ENCODE measurements at regions not wholly inside any gene's neighbourhood (a gene's known extent, or its start where the extent isn't known, plus 50 kb on each side); places are given as distances from the start of the nearest gene placed in this dataset.

DNA sequence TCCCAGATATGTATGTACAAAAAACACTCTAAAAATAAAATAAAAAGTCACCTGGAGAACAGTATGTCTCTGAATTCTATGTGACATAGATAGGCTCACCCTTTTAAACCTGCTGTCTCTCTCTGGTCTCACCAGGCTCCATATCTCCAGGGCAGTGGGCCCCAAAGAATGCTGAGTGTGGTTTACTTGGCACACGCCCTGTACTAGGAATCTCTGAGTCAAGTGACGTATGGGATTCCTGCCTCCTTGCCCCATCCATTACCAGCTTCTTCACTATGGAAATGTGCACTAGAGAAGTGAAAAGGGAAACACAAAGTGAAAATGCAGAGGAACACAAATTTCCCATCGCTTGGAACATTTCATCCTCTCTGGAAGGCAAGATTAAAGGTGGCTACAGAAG is 722.2 kb upstream of the TENM4 start:
- no peak for DNase-seq
- no peak overlapping the region for H3K4me3 Mint-ChIP-seq
- ATAC-seq = no peak
- peaks cover 8 to 10% of the 10 kb centered on the region in 2 donors for H3K9me3 Mint-ChIP-seq
- H3K27ac Mint-ChIP-seq = no peak overlapping the region
- no peaks in the 10 kb centered on the region for H3K4me1 Mint-ChIP-seq
- no peaks in the 10 kb centered on the region for H3K27me3 Mint-ChIP-seq

DNA sequence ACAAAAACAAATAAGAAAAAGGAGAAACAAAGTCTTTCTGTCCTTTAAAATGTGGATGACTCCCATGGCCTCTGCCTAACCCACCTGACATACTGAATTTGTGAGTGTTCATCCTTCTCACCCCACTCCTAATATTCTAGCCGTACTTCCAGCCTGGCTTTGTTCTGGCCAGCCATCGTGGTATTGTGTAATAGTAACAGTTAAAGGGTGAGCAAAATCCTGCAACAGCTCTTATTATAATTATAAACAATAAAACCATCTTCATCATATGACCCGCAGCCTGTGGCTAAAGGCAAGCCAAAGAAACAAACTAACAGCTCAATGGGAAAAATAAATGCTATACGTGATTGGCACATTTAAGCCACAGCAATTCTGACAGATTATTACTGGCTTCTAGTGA is 721.6 kb upstream of the TENM4 start:
- no peak overlapping the region for H3K27ac Mint-ChIP-seq
- ATAC-seq = no peak
- no peaks in the 10 kb centered on the region for H3K27me3 Mint-ChIP-seq
- H3K4me3 Mint-ChIP-seq = no peak overlapping the region
- H3K9me3 Mint-ChIP-seq = peaks cover 7 to 10% of the 10 kb centered on the region in 2 donors
- DNase-seq = no peak
- no peaks in the 10 kb centered on the region for H3K4me1 Mint-ChIP-seq

- Mint-ChIP-seq H3K4me1 (no peaks in the 10 kb centered on the region), H3K9me3 (no peaks in the 10 kb centered on the region), H3K27me3 (no peaks in the 10 kb centered on the region), H3K27ac (no peak overlapping the region), H3K4me3 (no peak overlapping the region)
- DNase-seq (no peak), ATAC-seq (no peak)
Observed at GRCh38 chr11:80157447-80157846, 716.6 kb upstream of the TENM4 start.

DNA sequence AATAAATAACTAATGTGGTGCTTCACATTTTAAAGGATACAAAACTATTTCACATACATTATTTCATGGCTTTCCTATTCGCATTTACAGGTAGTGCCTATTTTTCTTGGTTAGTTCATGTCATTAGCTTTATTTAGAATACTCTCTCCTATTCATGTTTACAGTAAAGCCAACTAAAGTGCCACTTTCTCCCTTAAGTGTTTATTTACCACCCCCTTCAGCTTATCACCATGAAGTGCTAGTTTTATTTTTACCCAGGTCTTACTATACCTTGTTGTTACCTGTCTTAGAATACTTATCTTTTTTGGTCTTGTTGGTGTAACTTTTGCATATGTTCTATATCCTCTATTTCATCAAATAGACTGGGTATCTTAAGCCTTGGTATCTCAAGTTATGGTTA is 715.2 kb upstream of the TENM4 start:
- no peak for DNase-seq
- no peak for ATAC-seq
- no peak overlapping the region for H3K27ac Mint-ChIP-seq
- no peaks in the 10 kb centered on the region for H3K4me1 Mint-ChIP-seq
- H3K27me3 Mint-ChIP-seq = no peaks in the 10 kb centered on the region
- no peak overlapping the region for H3K4me3 Mint-ChIP-seq
- peaks cover 0 to 7% of the 10 kb centered on the region in 2 donors for H3K9me3 Mint-ChIP-seq

DNA sequence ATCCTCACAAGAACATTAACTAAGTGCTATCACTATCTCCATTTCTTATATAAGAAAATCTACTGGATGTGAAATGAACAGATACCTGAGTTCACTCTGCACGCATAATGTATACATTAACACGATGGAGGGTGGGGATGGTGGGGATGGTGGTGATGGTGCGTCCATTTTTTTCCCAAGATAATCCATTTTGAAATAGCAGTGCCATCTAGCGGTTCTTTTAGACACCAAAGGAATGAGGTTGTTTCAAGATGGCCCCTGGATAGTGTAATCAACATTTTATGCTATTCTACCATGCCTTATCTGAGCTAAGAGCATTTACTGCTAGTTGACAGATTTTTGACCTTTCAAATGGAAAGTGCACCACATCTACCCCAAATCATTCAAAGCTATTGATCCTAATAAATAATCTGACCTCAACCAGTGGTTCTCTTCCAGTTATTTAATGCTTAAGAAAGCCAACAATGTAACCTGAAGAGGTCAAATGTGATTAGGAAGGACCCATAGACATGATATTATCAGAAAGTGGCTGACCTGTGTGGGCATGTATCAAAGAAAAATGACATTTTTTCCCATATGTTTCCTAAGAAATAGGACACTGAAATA is 714.7 kb upstream of the TENM4 start:
- peaks cover 0 to 7% of the 10 kb centered on the region in 2 donors for H3K9me3 Mint-ChIP-seq
- H3K4me3 Mint-ChIP-seq = no peak overlapping the region
- no peaks in the 10 kb centered on the region for H3K4me1 Mint-ChIP-seq
- DNase-seq = no peak
- no peaks in the 10 kb centered on the region for H3K27me3 Mint-ChIP-seq
- H3K27ac Mint-ChIP-seq = no peak overlapping the region
- no peak for ATAC-seq

DNA sequence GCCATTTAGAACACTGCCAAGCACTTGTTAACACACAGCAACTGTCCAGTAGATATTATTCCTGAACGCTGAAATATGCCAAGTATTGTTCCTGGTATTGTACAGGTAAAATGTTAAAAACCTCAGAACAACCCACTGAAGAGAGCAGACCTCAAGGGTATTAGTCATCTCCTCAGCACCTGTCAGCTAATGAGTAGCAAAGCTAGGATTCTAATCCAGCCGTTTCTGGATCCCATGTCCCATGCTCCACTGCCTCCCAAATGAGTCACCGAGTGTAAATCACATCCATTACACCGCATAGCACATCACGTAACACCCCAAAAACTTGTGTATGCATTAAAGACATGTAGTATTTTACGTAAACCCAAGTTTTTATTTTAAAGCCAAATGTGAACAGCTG is 705.4 kb upstream of the TENM4 start:
- H3K4me3 Mint-ChIP-seq = no peak overlapping the region
- H3K4me1 Mint-ChIP-seq = no peaks in the 10 kb centered on the region
- H3K27ac Mint-ChIP-seq = no peak overlapping the region
- H3K27me3 Mint-ChIP-seq = no peaks in the 10 kb centered on the region
- peaks cover 0 to 8% of the 10 kb centered on the region in 2 donors for H3K9me3 Mint-ChIP-seq
- DNase-seq (no peak), ATAC-seq (no peak)

DNA sequence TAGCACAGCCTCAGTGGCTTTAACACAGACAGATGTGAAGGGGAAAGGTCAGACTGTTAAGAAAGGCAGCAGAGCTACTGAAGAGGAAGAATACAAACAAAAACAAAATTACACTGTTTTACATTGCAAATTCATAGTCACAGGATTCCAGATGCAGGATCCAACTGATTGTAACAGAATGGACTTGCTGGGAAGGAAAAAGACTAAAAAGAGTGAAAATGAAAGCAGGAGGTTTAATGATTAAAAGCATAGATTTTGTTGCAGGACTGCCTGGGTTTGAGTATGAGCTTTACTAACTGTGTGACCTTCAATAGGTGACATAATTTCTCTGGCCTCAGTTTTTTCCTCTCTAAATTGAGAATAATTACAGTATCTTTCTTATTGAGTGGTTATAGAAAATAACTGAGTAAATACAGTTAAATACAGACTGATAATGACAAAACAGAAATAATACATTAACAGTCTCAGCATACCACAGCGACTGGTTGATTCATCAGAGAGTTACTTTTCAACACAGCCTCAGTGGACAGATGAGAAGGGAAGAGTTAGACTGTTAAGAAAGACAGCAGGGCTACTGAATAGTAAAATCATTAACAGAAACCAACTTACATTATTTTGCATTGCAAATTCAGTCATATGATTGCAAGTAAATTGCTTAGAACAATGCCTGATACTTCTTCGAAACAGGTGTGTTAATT is 704.2 kb upstream of the TENM4 start:
- H3K4me1 Mint-ChIP-seq = no peaks in the 10 kb centered on the region
- H3K9me3 Mint-ChIP-seq = peaks cover 0 to 7% of the 10 kb centered on the region in 2 donors
- DNase-seq (no peak), ATAC-seq (no peak)
- no peaks in the 10 kb centered on the region for H3K27me3 Mint-ChIP-seq
- H3K27ac Mint-ChIP-seq = peak overlapping the region in 1 of 2 donors; percentile 40
- no peak overlapping the region for H3K4me3 Mint-ChIP-seq

DNA sequence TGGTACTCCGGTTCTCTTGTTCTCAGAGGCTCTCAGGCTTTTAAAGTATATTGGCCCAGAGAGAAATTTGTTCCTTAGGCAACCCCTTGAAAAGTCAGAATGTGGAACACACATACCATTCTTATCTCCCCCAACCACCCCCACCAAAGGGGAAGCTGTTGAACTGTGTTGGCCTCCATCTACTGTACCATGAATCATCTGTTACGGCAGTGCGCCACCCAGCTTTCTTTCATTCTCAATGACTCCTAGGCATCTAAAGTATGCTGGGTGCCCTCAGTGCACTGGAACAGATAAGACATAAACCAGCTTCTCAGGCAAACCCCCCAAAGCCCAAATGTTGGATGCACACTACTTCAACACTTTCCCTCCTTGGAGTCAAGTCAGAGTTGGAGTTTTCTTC is 696.2 kb upstream of the TENM4 start:
- ATAC-seq (no peak), DNase-seq (no peak)
- Mint-ChIP-seq H3K4me3 (no peak overlapping the region), H3K4me1 (no peaks in the 10 kb centered on the region), H3K27ac (no peak overlapping the region), H3K27me3 (no peaks in the 10 kb centered on the region), H3K9me3 (peaks cover 0 to 9% of the 10 kb centered on the region in 2 donors)

- no peak for ATAC-seq
- Mint-ChIP-seq H3K27ac (no peak overlapping the region), H3K27me3 (no peaks in the 10 kb centered on the region), H3K4me1 (no peaks in the 10 kb centered on the region), H3K9me3 (peaks cover 9 to 15% of the 10 kb centered on the region in 2 donors), H3K4me3 (no peak overlapping the region)
- DNase-seq = no peak
Observed at GRCh38 chr11:80129396-80129795, 688.6 kb upstream of the TENM4 start.

DNA sequence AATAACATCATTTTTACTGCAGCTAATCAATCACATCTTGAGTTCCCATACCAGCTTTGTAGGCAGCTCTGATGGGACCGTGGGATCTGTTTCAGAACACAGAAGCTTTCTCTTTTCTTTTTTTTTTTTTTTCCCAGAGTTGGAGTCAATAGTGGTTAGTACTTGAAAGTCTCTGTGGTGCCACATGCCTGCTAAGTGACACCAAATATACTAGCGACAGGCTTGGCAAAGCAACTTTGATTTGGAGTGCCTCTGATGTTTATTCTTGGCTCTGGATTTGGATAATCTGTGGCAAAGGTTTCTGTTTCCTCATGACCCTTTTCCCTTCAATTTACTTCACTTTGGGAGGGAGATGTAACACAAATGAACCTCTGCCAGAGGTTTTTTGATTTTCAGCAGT is 681.4 kb upstream of the TENM4 start:
- H3K4me1 Mint-ChIP-seq = no peaks in the 10 kb centered on the region
- peaks cover 8 to 19% of the 10 kb centered on the region in 2 donors for H3K9me3 Mint-ChIP-seq
- DNase-seq (no peak), ATAC-seq (no peak)
- H3K27me3 Mint-ChIP-seq = no peaks in the 10 kb centered on the region
- no peak overlapping the region for H3K27ac Mint-ChIP-seq
- no peak overlapping the region for H3K4me3 Mint-ChIP-seq

DNA sequence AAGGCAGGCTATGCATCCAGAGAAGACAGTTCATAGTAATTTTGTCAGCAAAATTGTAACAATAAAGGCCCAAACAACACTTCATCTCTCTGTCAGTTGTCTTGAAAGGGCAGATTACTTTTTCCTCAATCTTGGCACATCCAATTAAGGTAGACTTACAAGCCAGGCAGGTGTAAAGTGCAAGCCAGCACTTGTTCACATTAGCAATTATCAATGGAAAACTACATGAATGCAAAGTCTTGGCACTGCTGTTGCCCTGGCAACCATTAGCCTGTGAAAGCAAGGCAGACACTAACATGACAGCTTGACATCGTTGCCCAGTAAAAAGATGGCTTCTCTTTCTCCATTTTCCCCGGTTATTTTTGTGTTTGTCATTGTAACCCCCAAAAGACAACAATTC is 677.2 kb upstream of the TENM4 start:
- Mint-ChIP-seq H3K9me3 (peaks cover 6 to 16% of the 10 kb centered on the region in 2 donors), H3K4me3 (no peak overlapping the region)
- DNase-seq = no peak

DNA sequence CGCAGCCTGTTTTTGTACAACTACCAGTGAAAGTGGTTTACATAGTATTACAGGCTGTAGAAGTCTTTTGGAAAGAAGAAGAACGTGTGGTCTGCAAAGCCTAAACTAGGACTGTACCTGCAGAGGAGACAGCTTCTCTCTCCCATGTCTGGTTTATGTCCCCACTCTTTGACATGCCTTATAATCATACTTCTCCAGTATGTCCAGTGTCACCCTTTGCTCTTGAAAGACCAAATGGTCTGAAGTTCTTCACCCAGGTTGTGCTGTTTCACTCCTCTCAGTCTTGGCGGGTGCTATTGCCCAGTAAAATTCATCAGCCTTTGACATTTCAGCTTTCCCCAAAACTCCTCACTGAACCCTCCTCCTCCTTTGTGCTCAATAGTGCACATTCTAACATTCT is 676.0 kb upstream of the TENM4 start:
- Mint-ChIP-seq H3K4me3 (no peak overlapping the region), H3K4me1 (no peaks in the 10 kb centered on the region), H3K9me3 (peaks cover 15 to 23% of the 10 kb centered on the region in 2 donors), H3K27ac (no peak overlapping the region), H3K27me3 (no peaks in the 10 kb centered on the region)
- DNase-seq = no peak
- ATAC-seq = no peak

More for the DNA sequence above, 677.2 kb upstream of the TENM4 start:
- ATAC-seq = no peak
- Mint-ChIP-seq H3K4me1 (no peaks in the 10 kb centered on the region), H3K27ac (no peak overlapping the region), H3K27me3 (no peaks in the 10 kb centered on the region)

DNA sequence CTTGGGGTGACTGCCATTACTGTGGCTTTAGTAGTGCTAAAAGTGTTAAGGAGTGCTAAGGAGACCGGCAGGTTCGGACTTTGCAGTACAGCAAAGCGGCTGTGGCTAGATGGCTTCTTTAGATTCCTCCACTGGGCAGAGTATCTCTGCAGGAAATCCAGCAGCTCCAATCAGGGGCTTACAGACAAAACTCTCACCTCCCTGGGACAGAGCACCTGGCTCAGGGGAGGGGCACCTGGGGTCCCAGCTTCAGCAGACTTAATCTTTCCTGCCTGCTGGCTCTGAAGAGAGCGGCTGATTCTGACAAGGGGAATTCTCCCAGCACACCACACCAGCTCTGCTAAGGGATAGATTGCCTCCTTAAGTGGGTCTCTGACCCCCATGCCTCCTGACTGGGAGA is 668.8 kb upstream of the TENM4 start:
- no peak for ATAC-seq
- Mint-ChIP-seq H3K27ac (no peak overlapping the region), H3K4me1 (no peaks in the 10 kb centered on the region), H3K9me3 (peaks cover 23 to 25% of the 10 kb centered on the region in 2 donors), H3K27me3 (no peaks in the 10 kb centered on the region), H3K4me3 (no peak overlapping the region)
- no peak for DNase-seq

DNA sequence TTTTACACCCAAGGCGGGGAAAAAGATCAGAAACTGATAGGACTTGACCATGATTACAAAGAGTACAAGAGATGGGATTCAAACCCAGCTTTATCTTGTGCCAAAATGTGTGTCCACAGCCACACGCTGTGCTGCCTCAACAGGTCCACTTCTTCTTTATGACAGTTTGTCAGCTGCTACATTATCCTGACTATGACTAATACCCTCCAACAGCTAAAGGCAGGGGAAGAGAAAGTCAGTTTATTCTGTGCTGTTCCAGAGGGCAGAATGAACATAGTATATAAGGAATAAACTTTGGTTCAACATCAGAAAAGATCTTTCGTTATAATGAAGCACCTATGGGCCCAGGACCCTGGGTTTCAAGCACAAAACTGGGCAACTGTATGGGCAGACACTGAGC is 668.2 kb upstream of the TENM4 start:
- ATAC-seq = no peak
- Mint-ChIP-seq H3K4me3 (no peak overlapping the region), H3K27me3 (no peaks in the 10 kb centered on the region), H3K9me3 (peaks cover 18 to 25% of the 10 kb centered on the region in 2 donors), H3K27ac (no peak overlapping the region), H3K4me1 (no peaks in the 10 kb centered on the region)
- no peak for DNase-seq

DNA sequence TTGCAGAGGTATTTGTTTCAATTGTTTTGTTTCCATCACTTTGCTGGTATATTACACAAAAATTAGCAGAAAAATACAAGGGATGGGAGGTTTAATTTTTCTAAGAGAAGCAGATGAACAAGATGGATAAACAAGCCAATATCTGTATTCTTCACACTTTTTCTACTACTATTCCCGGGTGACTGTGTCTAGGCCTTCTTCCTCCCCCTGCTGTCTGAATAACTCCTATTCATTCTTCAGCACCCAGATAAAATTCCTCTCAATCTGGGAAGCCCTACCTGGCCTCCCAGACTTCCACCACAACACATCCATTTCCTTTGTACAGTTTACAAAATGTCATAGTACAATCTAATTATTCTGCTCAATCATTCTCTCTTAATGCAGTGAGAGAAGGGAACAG is 666.6 kb upstream of the TENM4 start:
- Mint-ChIP-seq H3K9me3 (peaks cover 17 to 23% of the 10 kb centered on the region in 2 donors), H3K27me3 (no peaks in the 10 kb centered on the region), H3K27ac (no peak overlapping the region), H3K4me1 (no peaks in the 10 kb centered on the region), H3K4me3 (no peak overlapping the region)
- no peak for DNase-seq
- ATAC-seq = no peak

DNA sequence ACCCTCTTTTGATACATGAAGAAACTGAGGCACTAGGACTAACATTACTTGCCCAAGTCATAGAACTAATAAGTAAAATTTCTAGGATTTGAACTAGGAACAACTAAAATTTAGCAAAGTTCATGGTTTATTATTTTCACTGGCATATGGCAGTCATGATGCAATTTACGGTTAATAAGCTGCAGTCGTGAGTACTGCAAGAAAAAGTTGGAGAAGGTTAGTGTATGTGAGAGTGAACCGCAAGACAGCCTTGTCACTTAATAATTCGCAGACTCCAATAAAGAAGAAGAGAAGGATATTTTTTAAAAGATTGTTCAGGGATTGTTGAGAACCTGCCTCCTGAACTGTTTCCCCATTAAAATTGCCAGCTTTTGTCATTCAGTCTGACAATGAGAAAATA is 663.4 kb upstream of the TENM4 start:
- H3K27ac Mint-ChIP-seq = no peak overlapping the region
- DNase-seq (no peak), ATAC-seq (no peak)
- no peaks in the 10 kb centered on the region for H3K4me1 Mint-ChIP-seq
- H3K4me3 Mint-ChIP-seq = no peak overlapping the region
- no peaks in the 10 kb centered on the region for H3K27me3 Mint-ChIP-seq
- peaks cover 7 to 11% of the 10 kb centered on the region in 2 donors for H3K9me3 Mint-ChIP-seq
